ENCODE measurements at regions not wholly inside any gene's neighbourhood (a gene's known extent, or its start where the extent isn't known, plus 50 kb on each side); places are given as distances from the start of the nearest gene placed in this dataset.

- TF ChIP-seq, protein P1, sequence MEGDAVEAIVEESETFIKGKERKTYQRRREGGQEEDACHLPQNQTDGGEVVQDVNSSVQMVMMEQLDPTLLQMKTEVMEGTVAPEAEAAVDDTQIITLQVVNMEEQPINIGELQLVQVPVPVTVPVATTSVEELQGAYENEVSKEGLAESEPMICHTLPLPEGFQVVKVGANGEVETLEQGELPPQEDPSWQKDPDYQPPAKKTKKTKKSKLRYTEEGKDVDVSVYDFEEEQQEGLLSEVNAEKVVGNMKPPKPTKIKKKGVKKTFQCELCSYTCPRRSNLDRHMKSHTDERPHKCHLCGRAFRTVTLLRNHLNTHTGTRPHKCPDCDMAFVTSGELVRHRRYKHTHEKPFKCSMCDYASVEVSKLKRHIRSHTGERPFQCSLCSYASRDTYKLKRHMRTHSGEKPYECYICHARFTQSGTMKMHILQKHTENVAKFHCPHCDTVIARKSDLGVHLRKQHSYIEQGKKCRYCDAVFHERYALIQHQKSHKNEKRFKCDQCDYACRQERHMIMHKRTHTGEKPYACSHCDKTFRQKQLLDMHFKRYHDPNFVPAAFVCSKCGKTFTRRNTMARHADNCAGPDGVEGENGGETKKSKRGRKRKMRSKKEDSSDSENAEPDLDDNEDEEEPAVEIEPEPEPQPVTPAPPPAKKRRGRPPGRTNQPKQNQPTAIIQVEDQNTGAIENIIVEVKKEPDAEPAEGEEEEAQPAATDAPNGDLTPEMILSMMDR (IDR thresholded peaks at IDR 0.05), result no peak
- no peak overlapping the region for H3K27ac ChIP-seq
- ATAC-seq (no peak), DNase-seq (no peak)
- H3K9me3 ChIP-seq, result no peaks in the 10 kb centered on the region
- no peaks in the 10 kb centered on the region for H3K4me1 ChIP-seq
- H3K4me3 ChIP-seq, result no peak overlapping the region
- H3K36me3 ChIP-seq, result no peaks in the 10 kb centered on the region
- no peaks in the 10 kb centered on the region for H3K27me3 ChIP-seq
- intact Hi-C loops (cut with DNase I), result no loop called here
These were observed 96.6 kb upstream of the TBL1X start for GRCh38 chrX:9368262-9368661.

GRCh38 chrX:9369802-9370291 lies 95.0 kb upstream of the TBL1X start:
- DNase-seq (no peak), ATAC-seq (no peak)
- TF ChIP-seq, protein P1 (IDR thresholded peaks at IDR 0.05), result no peak
- H3K4me1 ChIP-seq, result no peaks in the 10 kb centered on the region
- H3K27ac ChIP-seq, result no peak overlapping the region
- intact Hi-C loops (cut with DNase I), result no loop called here
- H3K36me3 ChIP-seq, result no peaks in the 10 kb centered on the region
- H3K4me3 ChIP-seq, result no peak overlapping the region
- H3K27me3 ChIP-seq, result no peaks in the 10 kb centered on the region
- no peaks in the 10 kb centered on the region for H3K9me3 ChIP-seq

GRCh38 chrX:9370893-9371292 lies 94.0 kb upstream of the TBL1X start:
- TF ChIP-seq, protein P1 (IDR thresholded peaks at IDR 0.05), result no peak
- no peaks in the 10 kb centered on the region for H3K4me1 ChIP-seq
- intact Hi-C loops (cut with DNase I), result no loop called here
- no peaks in the 10 kb centered on the region for H3K36me3 ChIP-seq
- ATAC-seq, result no peak
- DNase-seq, result no peak
- no peak overlapping the region for H3K4me3 ChIP-seq
- H3K27me3 ChIP-seq, result no peaks in the 10 kb centered on the region
- no peaks in the 10 kb centered on the region for H3K9me3 ChIP-seq
- H3K27ac ChIP-seq, result no peak overlapping the region

DNA sequence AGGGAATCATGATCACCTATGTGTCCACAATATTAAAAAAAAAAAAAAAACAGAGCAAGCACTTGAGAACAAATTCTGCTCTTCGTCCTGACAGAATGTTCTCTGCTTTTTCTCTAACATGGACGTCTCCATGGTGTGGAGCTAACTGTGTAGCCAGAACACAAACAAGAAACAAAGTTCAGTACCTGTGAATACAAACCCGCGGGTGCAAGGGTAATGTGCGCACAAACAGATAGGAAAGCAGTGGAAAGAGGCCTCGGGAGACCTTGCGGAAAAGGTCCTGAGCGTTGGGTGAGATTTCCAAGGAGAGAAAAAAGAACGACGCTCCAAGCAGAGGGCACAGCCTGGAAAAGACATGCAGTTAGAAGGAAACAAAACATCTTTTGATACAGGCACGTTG lies 92.0 kb upstream of the TBL1X start:
- Histone ChIP-seq H3K9me3 (no peaks in the 10 kb centered on the region), H3K27ac (no peak overlapping the region), H3K4me3 (no peak overlapping the region), H3K27me3 (no peaks in the 10 kb centered on the region), H3K36me3 (no peaks in the 10 kb centered on the region), H3K4me1 (no peaks in the 10 kb centered on the region)
- intact Hi-C loops (cut with DNase I), result no loop called here
- TF ChIP-seq, protein P1 (IDR thresholded peaks at IDR 0.05), result no peak
- DNase-seq (no peak), ATAC-seq (no peak)

DNA sequence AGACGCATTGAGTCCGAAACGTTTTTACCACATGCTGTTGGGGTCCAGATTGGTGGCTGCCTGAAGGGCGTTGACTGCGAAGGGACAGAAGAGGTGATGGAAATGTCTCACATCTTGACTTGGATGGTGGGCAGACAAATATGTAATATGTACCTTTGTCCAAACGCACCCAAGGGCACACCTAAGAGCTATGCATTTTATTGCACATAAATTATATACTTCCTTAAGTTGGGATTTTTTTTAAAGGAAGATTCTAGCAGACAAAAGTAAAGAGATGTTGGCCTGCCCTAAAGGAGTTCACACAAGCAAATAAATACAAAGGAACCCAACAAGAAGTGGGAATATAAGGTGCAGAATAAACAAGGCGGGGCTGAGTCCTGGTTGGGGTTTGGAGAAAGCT lies 91.1 kb upstream of the TBL1X start:
- intact Hi-C loops (cut with DNase I), result no loop called here
- DNase-seq (no peak), ATAC-seq (no peak)
- TF ChIP-seq, protein P1 (IDR thresholded peaks at IDR 0.05), result no peak
- H3K4me1 ChIP-seq, result no peaks in the 10 kb centered on the region
- no peak overlapping the region for H3K27ac ChIP-seq
- H3K9me3 ChIP-seq, result no peaks in the 10 kb centered on the region
- no peaks in the 10 kb centered on the region for H3K36me3 ChIP-seq
- no peaks in the 10 kb centered on the region for H3K27me3 ChIP-seq
- H3K4me3 ChIP-seq, result no peak overlapping the region
